HG03108 (cell line): ENCODE measurements at regions not wholly inside any gene's neighbourhood (a gene's known extent, or its start where the extent isn't known, plus 50 kb on each side); places are given as distances from the start of the nearest gene placed in this dataset.
"Not testable (repeated sequence)": the region's sequence is repeated elsewhere in the genome, so short reads cannot be mapped to it uniquely, and the experiment has no call there.

Experiments used
- ATAC-seq: cut with Tn5 transposase; IDR thresholded peaks from one replicate; pipeline ENCODE4 v1.9.1; 2021; ENCODE audit warnings: moderate library complexity; ENCODE audit not compliant: unreplicated experiment

DNA sequence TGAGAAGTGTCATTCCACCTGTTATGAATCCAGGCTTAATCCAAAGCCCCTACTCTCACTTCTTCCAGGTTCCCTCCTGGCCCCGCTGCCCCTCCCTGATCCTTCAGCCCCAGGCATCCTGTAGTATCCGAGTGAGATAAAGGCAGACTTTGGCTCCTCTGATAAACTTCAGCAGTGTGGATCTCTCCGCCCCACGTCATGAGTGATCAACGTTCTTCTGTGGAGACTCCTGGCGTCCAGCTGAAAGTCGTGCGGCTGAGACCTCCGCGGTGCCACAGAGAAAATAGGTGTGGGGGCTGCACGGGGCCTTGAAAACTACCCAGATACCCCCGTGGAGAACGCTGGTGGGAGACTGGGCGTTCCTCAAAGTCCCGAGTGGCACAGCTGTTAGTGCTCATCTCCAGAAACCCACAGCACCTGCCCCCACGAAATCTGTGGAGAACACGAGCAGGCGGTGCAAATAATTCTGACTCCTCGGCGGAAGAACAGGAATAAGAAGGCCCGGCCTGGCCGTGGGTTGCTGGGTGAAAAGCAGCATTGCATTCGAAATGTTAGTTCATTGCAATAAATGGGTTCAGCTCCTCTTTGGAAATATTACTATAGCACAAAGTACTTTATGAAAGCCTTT, 180.0 kb upstream of the RGS6 start:
- no peak for ATAC-seq

DNA sequence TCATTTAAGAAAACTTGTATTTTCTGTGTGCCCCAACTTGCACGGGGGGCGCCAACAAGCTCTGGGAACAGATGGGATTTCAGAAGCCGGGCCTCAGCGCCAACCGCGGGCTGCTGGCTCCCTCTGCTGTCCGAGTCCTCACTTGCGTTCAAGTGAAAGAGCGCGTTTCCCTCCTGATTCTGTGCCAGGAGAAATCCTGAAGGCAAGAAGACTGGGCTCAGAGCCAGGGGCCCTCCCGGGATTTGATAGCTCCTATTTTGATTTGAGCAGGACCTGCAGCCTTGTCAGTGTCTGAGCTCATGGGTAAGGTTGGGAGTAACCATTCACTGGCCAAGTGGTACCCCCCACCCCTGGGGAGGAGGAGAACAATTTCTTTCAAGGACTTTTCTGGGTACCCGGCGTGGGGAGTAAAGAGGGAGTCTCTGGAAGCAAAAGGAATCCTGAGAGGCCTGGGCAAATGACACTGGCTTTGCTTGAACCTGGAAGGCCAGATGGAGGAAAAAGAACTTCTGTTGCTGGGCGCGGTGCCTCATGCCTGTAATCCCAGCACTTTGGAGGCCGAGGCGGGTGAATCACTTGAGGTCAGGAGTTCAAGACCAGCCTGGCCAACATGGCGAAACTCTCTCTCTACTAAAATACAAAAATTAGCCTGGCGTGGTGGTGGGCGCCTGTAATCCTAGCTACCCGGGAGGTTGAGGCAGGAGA, 179.0 kb upstream of the RGS6 start:
- ATAC-seq = no peak

DNA sequence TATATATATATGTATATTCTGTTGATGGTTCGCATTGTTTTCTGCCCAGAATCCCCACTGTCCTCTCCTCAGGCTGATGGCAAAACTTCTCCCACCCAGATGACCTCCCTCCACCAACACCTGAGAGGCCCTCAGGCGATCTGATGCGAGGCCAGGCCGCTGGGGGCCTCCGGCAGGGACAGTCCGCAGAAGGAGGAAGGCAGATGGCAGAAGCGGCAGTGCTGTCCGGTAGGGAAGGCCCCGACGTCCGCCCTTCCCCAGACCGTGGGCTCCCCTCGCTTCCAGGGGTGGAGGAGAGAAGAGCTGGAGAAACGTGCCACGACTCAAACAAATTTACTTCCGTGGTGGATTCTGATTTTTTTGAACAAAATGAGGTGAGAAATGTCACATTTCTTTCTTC, 178.3 kb upstream of the RGS6 start:
- no peak for ATAC-seq

DNA sequence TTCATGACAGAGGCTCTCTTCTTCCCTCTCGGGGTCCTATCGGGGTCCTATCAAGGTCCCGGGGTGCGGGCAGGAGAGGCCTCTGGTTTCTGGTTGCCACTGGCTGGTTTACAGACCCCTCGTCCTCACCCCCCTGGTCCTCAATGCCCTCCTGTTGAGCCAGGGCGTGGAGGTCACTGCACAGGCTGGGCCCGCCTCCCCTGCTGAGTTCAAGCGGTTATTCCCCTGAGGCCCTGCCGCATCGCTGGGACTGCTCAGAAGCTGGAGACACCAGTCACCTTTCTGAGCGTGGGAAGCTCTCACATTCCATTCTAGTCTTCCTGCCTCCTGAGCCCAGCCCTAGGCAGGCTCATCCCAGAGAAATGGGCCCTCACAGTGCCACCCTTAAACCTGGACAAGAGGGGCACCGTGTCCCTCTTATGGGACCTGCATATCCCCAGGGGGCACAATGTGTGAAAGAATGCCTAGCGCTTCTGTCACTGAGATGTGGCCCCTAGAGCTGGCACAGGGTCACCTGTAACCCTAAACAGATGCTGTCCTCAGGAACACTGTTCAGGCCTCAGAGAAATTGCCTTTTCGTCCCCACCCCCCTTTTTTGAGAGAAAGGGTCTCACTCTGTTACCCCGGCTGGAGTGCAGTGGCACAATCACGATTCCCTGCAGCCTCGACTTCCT, 177.7 kb upstream of the RGS6 start:
- ATAC-seq = no peak

DNA sequence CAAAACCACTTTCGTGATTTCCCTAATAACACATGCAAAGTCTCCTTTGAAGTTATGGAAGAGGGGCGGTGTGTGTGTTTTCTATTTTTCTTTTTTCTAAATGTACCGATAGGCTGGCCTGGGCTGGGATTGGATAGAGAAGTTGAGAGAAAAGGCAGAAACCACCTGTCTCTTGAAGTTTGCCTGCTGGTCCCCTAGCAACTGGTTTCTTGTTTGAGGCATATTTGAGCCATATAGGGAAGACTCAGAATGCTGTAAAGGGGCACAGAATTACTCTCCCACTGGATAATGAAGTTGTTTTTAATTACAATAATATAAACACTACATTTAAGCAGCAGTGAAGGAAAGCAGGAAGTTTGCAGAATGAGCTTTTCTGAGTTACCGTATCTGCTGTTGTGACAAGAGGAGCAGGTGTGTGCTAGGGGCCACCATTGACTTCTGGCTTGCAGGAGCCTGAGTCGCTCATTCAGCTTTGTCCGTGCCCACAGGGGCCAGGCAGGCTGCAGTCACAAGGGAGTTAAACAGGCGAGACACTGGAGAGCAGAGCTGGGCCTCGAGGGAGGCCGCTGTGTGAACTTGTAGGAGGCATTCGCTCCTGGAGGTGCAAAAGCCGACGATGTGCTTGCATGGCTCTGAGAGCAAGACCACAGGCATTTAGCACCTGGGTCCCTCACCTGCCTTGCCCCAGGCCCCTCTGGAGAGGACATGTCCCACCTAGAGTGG, 173.8 kb upstream of the RGS6 start:
- no peak for ATAC-seq

DNA sequence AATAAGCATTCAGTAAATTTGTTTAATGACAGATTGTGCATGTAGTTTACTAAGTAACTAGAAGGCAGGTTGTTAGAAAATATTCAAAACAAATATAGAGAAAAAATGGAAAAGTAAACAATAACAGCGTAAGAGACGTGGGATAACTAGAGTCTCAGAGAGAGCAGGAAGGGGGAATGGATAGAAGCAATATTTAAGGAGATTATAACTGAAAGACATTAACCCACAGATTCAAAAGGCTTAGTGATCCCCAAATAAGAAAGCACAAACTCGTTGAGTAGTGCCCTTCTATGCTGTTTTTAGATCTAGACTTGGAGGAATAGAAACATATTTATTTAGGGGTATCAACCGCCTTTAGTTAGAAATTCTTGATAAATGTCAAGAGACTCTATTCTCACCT, 169.7 kb upstream of the RGS6 start:
- no peak for ATAC-seq

DNA sequence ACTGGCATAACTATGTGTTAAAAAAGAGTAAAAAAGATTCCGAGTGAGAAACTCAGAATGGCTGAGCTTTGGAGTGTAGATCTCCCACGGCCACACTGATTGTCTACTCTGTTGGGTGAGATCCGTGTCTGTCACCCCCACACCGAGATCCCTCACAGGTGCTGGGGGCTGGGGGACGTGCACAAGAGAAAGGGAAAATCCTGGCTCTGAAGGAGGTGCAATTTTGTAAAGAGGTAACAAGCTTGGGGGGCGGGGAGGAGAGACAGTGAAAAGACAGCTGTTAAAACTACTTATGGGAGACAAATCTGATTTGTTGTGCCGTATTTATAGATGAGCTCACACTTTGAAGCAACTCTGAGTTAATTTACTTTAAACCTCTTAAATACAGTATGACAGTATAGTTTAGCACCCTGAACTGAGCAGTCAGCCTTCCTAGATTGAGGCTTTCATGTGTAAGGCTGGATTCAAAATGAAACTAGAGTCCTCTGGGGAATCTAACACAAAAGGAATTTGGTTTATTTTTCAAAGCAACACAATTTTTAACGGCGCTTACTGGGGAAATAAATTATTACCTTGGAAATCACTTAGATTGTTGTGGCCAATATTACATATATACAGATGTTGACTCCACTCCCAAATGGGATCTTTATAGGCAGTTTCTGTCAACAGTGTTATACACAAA, 167.4 kb upstream of the RGS6 start:
- no peak for ATAC-seq

DNA sequence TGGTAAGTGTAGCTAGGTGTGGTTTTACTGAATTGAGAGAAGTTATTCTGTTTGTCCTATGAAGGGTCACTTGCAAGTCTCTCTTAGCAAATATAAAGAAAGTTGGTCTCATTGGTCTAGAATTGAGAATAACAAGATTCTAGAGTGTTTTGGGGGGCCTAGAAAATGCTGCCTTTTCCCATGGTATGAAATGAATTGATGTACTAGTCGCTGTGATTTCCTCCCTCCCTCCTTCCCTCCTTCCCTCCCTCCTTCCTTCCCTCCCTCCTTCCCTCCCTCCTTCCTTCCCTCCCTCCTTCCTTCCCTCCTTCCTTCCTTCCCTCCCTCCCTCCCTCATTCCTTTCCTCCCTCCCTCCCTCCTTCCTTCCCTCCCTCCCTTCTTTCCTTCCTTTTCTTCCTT, 166.7 kb upstream of the RGS6 start:
- no peak for ATAC-seq

DNA sequence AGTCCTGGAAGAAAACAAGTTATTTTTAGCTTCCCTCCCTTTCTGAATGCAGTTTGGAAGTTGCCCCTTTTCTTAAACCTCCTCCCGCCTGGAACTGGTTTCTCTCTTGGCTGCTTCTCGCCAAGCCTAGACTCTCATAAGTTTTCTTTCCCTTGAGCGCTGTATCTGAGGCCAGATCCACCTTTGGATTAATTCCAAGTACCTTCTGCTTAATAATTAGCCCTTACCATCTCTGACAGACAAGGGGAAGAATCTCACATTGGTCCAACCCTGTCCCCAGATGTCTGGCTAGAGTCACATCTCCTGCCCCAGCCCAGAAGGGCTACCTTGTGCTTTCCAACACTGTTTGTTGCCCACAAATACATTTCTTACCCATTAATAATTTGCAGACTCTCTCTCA, 161.8 kb upstream of the RGS6 start:
- ATAC-seq = no peak

DNA sequence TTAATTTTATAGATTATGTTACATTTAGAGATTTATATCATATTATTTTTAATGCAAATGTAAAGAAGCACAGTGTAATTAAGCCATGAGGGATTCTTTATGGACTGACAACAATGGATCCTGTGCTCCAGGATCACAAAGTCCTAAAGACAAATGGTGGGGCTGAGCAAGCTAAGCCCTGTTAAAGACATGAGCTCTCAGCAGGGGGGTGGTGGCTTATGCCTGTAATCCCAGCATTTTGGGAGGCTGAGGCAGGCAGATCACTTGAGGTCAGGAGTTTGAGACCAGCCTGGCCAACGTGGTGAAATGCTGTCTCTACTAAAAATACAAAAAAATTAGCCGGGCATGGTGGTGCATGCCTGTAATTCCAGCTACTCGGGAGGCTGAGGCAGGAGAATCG, 160.8 kb upstream of the RGS6 start:
- ATAC-seq = not testable (repeated sequence)

DNA sequence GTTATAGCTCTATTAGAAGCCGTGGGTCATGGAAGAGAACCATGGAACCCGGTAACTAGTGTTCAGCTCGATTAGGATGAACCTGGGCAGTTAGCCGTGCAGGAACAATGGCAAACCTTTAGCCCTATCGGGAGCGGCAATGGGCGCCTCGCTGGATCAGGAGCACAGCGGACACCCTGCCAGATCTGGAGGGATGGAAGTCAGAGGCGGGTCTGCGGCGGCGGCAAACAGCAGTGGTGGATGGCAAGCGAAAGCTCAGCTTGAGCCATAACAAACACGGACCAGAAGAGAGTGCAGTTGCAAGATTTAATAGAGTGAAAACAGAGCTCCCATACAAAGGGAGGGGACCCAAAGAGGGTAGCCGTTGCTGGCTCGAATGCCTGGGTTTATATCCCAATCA, 160.2 kb upstream of the RGS6 start:
- ATAC-seq = not testable (repeated sequence)

DNA sequence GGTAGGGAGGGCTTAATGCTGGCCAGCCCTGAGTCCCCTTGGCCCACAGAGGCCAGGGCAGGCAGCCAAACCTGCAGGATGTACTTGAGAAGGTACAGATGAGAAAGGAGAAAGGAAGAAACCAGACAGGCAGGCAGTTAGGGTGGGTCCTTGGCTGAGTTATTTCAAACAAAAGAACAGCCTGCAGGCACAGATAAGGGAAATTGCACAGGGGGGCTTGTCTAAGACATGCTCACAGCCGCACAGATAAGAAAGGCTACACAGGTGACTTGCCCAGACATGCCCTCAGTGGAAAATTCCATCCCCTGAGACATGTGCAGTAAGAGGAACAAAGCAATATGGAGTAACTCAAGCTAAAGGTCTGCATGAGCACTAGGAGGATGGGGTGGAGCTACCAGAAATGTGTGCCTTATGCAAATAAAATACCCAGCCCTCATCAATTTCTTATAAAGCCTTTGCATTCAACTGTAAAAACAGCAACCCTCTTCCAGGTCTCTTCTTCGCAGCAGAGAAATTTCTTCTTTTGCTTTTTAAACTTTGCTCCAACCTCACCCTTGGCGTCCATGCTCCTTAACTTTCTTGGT, 158.2 kb upstream of the RGS6 start:
- no peak for ATAC-seq

DNA sequence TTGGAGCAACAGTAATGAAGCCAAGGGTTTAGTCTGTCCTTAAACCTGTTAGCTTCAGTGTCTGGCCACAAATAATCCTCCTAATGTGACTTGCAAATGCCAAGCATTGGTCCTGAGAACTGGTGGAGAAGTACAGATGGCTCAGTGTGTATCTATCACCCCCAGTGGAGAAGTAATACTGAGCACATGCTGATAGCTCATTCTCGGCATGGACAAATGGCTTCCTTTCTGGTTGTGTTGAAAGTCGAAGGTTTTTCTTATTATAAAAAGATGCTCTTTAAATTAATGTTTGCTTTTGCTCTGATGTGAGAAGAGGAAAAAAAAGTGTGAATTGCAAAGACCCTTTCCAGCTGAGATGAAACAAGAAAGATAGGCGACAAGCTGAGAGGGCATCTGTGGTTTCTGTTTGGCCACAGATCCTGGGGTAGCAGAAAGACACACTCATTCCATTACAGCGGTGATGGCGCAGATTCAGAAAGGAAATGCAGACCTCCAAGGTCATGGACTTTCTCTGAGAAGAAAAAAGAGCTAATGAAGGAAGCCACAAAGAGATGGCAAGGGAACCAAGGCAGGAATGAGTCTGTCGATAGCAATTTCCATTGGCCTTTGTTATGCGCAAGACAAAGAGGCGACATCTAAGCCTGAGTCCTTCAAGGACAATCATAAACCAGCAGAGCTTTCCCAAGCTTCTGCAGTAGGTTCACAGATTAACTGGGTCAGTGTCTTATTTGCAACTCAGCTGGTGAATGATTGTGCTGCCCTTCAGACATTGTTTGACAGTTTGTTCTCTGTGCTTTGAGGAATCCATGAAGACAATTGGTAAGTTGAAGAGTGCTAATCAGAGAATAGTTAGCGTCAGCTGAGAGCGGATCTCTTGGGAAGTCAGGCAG, 155.5 kb upstream of the RGS6 start:
- no peak for ATAC-seq

DNA sequence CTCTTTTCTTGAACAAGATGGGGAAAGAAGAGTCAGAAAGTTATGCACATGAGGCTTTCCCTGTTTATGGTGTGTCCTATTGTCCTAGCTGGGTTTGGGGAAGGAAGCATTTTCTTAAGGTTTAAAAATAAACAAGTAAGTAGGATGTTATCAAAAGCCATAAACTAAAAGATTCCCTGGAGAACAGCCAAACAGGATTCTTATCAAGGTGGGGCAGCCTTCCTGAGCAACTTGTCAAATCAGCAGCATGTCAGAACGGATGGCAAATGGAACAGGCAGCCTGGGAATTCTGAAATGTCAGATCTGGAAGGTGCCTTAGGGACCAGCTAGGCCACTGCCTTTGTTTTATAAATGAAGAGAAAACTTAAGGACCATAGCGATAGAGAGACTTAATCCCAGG, 152.2 kb upstream of the RGS6 start:
- ATAC-seq = no peak

DNA sequence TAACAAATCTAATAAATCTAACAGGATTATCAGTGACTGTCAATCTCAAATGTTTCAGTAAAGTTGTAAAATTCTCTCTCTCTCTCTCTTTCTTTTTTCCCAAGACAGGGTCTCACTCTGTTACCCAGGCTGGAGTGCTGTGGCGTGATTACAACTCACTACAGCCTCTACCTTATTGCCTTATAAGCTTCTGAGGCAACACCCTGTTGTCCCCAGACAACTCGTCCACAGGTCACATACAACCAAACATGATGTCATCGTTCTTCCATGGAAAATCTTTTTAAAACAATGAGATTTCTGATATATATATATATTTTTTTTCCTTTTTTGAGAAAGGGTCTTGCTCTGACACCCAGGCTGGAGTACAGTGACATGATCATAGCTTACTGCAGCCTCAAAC, 151.4 kb upstream of the RGS6 start:
- no peak for ATAC-seq

DNA sequence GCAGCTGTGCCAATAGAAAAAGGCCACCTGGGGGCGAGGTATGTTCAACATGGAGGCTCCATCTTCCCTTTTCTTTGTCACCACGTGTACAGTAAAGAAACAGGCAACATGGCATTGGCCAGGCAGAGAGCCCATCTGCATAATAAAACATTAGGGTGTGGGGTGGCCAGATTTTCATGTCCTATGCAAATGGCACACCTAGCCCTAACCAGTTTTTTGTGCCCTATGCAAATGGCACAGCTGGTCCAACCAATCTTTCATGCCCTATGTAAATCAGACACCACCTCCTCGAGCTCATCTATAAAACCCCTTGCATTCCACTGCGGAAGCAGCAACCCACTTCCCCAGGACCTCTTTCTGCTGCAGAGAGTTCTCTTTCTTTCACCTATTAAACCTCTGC, 149.1 kb upstream of the RGS6 start:
- no peak for ATAC-seq

DNA sequence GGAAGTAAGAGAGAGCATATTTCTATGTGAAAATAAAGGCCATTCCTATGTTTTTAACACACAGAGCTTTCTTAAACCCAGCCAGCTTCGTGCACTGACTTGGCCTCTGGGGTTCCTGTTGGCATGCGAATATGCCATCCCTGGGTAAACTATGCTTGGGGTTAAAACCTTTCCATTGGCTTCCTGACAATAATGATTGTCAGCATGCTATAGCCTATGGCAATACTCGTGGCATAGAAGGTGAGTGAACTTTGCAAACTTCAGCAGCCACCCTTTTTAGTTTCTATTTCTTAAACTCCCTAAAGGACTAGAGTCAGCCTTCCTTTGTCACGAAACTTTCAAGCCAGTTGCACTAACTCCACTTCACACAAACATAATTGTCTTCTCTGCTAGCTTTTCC, 148.4 kb upstream of the RGS6 start:
- ATAC-seq = no peak

DNA sequence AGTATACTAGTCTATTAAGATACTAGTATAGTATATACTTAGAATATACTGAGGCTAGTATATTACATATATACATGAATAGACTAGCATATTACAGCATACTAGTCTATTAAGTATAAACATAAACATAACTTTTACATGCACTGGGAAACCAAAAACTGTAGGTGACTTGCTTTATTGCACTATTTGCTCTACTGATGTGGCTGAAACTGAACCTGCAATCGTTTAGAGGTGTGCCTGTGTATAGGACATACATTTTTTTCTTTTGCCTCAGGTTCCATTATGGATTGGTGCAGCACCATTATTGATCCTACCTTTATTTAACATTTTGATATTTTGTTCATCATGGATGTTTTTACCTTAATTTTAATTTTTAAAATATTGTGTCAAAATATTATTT, 143.2 kb upstream of the RGS6 start:
- no peak for ATAC-seq

DNA sequence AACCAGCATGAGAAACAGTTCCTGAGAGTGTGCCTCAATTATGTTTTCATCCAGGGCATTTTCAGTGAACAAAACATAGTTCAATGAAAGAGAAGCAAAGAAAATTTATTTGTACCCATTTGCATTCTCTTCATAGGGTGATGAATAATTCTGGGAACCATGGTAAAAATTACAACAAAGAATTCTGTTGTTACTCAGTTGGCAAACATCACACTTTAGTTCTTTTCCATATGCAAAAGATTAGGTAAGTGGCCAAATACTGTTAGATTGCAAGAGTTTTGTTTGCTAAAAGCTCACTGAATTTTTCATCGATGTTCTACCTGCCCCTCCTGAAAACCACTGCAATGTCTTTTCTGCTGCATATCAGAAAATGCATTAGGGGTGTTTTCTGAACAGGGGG, 132.4 kb upstream of the RGS6 start:
- no peak for ATAC-seq

DNA sequence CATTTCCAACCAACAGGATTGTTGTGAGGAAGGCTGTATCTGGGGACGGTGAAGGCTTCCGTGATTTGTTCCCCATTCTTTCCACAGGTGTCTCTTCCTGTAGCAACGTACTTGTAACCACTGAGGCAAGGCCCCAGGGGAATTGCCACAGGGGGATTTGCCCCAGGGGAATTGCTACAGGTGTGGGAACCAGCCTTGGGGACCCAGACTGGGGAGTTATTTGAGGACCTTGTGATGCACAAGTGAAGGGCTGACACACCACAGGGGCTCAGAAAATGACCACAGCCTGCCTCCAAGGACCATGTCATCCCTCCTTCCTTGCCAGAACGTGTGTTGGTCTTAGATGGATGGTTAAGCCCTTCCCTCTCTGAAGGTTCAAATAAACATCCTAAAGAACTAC, 131.4 kb upstream of the RGS6 start:
- ATAC-seq = no peak
